Iris pigment epithelial cell (primary cell): ENCODE measurements at regions not wholly inside any gene's neighbourhood (a gene's known extent, or its start where the extent isn't known, plus 50 kb on each side); places are given as distances from the start of the nearest gene placed in this dataset.

Experiments used
- DNase-seq: peaks from one replicate; pipeline ENCODE4 v3.0.0-alpha.2; 2011; ENCODE audit warnings: low read depth

DNA sequence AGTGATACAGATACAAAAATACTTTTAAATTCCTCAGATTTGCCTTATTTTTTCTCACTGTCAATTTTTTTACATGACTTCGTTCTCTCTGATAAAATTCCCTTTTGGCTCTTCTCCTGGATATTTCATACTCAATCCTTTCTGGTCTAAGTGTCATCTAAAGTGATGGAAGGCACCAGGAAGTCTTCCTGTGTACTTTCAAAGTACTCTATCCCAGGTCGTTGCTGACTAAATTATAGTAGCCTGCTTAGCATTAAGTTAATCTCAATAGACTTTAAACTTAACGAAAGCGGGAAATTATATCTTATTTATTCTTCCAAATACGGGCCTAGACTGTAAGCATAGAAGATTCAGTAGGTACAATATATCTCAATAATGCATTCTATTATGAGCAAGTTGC, 67.8 kb downstream of the CASP12 start:
- DNase-seq, result no peak

DNA sequence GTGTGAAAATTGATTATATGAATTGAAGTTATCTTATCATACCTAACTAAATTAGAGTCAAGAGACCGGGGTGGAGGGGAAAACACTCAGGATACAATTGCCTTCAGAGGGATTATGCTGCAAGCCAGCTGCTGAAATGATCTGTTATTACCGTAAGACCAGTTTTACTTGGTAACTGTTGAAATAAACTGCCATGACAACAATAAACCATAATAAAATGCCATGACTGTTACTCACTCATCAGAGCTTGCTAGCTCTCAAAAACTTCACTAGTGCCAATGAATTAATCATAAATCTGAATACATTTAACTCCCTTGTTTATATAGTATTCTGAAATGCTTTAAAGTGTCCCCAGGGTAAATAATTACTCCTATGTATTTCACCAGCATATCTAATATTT, 68.2 kb downstream of the CASP12 start:
- peak; percentile 88 for DNase-seq

DNA sequence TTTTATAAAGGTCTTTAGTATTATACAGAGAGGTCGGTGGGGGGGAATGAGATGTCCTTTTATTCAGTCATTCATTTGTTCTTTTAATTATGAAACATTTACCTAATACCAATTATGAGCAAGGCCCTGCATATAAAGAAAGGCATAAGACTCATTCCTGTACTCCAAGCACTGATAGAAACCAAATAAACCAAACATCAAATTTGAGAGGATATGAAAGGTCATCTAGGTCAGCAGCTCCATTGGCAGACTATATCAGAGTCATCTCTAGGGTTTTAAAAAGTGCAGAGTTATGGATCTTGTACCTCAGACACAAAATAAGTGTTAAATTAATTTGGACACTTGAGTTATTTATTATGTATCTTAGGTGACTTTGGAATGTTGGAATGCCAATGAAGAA, 71.5 kb downstream of the CASP12 start:
- no peak for DNase-seq

DNA sequence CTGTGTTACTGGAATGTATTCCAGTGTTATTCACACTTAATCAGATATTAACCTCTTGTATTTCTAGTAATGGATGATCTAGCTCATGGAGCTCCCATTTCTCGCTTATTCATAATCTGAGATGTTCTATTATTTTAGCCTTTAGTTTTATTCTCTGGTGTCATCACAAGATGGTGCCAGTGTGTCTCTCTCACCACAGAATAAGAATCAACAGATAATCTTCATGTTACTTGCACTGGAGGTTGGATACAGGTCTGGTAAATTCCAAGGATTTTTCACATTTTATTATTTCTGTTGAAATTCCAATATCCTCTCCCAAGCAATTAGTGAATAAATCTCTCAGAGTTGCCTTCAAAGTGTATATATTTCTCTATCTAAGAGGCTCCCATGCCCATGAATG, 74.6 kb downstream of the CASP12 start:
- DNase-seq, result no peak

DNA sequence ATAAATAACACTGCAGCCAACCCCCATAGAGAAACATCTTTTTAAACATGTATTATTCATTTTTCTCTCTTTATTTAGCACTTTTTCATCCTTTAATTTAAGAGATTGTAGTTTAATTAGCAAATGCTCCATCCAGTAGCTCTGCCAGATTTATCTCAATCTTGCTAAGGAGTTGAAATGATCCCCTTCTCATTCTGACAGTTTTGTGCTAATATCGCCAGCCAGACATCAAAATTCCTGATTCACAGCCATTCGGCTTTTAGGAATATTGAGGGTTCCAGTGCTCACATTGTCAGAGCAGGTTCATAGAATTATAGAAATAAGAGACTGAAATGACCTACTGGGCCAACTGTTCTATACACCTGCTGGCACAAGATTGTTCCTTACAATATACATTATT, 77.8 kb downstream of the CASP12 start:
- no peak for DNase-seq

DNA sequence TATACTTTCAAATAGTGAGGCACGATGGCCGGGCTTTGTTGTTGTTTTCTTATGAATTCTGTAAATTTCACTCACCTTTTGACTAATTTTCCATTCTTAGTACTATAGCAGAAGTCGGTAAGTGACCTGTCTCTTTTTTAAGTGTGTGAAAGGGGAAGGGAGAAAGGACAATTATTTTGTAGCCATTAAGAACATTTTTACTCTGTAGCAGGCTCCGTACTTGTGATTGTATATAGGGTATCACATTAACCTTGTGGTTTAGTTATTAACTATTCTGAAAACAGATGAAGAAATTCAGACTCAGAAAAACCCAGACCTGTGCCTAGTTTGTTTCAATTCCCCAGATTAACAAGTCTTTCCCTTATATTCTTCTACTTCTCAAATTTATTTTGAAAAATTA, 78.7 kb downstream of the CASP12 start:
- DNase-seq, result no peak

DNA sequence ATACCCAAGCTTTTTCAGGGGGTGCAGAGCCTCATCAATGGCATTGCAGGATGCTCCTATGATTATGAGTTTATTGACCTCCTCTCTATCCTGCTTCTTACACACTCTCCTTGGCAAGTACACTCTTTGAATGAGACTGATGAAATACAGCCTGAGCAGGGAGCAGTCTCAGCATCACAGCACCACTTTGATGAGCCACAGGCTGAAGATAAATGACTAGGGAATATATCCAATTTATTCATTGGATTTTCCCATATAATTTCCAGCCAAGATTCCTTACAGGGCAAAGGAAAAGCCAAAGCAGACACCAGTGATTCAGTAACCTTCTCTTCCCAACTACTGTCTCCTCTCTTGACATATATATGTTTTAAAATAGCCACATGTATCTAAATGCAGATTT, 79.2 kb downstream of the CASP12 start:
- no peak for DNase-seq

DNA sequence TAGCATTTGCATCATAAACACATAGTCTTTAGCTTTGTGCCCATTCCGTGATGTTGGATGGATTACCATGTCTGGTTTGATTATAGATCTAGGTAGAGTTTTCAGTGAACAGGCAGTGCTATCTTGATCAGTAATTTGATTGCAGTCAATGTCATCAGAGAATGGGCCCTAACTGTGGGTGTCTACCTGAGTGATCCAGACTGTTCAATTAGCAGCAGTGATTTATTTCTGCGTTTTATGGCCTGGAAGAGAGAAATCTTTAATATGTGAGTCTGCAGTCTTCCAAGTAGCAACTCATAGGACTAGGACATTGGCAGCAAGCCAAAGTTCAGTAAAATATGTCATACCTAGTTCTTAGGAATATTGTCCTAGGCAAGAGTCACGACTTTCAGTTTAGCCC, 80.3 kb downstream of the CASP12 start:
- no peak for DNase-seq

DNA sequence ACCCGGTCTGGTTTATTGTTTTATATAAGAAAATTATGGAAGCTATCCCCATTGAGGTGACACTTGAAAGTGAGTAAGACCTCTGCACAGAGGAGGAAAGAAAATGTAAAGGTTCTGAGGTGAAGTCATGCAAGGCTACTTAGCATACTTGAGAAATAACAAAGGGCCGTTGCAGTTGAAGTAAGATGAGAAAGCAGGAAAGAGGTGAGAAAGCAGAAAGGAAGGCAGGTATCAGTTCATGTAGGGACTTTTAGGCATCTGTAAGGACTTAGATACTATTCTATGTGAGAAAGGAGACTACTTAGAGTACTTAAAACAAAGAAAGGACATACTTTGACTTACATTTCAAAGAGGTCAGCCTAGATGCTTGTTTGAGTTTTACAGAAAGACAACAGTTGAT, 84.7 kb downstream of the CASP12 start:
- no peak for DNase-seq

DNA sequence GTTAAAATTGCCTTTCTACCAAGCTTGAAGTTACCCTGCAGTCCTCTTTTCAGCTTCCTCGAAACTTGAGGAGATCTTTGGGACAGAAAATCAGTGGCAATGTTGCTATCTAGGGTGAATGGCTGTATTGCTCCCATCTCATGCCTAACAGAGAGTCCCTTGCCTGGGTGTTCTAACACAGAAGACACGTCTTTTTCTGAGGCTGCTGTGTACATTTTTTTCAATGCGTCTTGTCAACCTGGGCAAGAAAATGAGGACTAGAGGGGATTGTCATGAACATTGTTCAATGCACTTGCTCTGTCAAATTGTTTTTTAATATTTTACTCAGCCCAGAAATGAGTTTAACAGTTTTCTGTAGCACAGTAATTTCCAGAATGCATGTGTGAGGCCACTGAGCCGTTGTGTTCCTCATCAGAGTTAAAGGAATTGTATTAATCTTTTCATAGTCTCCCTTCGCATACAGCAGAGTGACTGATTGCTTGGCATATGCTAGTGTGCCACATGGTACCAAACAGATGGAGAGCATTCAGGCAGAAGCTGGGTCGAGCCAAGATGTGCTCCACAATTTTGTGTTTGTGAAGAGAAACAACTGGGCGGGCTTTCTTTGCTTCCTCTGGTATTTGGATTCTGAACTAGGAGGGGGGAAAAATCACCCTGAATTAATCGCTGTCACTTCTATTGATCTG, 86.0 kb downstream of the CASP12 start:
- DNase-seq, result no peak

DNA sequence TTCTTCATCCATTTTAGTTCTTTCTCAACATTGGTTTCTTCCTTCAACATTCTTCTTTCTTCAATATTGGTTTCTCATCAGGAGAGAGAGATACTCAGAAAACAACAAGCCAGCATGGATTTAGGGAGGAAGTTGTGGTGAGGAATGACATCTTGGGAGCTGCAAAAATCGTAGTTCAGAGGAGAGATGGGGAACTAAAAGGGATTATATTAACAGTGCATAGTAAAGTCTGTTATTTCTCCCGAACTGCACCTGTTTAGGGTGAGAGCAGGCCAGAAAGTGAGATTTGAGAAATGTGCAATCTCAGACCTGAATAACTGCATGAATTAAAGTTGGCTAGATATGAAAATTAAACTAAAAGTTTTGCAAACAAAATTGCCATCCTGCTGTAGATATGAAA, 94.5 kb downstream of the CASP12 start:
- DNase-seq, result no peak

DNA sequence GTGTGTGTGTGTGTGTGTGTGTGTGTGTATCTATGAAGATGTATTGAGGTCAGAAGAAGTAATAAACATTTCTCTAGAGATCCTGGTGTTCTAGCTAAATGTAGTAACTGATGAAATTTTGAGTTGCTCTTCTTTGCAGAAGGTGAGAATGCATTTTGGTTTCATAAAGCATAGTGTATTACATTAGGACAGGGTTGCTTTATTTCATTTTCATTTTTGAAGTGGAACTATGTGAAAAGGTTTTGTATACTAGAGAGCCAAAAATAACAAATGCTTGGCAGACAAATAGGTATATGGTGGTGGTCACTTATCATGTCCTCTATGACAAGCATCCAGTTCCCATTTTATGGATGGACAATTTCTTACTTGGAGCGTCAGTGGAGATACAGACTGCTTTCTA, 99.0 kb downstream of the CASP12 start:
- DNase-seq, result no peak

DNA sequence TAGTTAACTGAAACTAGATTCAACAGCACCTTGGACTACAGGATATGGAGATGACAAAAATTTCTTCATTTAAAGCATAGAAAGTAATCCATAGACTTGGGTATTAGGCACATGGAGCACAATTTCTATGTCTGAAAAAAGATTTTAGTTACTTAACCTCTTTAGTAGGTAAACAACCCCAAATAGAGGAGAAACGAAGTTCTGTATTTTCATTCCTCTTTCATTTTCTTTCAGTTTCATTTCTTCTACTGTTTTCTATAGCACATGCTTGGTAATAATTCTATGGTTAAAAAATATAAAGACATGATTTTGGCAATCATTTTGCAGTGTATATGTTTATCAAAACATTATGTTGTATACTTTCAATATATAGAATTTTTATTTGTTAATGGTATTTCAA, 99.5 kb downstream of the CASP12 start:
- no peak for DNase-seq

DNA sequence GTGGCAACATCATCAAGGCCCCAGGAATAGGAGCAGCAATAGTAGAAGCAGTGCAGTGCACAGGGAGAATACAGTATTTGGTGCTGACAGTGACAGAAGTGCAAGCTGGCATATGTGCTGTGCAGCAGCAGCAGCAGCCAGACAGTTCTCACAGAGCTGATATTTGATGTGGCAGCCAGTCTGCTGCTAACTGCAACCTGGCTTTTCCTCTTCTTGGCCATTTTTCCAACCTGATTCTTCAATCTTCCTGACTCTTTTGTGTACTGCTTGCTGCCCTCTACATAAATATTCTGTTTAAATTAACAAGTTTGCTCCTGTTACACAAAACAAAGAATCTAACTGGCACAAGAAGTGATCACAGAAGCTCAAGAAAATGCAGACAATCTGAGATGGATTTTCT, 102.0 kb downstream of the CASP12 start:
- no peak for DNase-seq

DNA sequence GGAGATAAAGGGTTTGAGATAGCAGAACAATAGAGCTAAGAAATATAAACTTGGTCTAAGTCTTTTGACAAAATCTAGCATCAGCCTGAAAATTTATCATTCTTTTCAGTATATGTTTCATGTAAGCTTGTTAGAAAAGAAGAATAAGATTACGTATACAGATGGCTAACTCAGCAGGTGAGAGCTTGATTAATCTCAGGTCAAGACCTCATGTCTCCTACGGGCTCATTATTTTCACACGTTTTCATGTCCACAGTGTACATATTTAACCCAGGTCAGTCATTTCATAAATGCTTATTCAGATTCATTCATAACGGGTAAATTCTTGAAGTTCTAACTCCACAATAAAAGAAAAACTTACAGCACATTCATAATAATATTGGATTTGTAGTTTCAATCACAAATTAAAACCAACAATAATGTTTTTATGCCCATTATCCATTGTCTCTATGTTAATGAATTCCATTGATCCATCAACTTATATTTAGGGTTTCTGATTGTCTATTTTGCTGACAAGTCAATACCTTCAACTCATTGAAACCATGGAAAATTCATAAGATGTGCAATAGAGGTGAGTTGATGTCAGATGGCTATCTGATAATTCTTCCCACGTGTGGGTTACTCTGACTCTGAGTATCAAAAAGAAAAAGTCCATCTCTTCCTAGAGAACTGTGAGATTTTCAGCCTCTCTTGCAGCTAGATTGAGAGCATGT, 102.6 kb downstream of the CASP12 start:
- no peak for DNase-seq

DNA sequence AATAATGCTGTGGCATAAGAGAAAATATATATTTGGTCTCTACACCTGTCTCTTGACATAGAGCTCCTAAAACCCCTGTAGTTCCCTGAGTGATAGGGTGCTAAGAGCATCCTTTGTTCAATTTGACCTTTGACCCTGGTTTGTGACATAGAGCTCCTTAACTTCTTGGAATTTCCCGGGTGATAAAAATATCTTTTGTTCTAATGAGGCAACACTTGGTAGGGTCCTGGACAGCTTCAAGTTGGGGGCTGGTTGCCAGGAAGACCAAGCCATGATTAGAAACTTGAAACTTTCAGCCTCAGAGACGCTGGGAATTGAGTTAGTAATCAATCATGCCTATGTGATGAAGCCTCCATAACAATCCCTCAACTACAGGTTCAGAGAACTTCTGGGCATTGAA, 105.4 kb downstream of the CASP12 start:
- DNase-seq, result no peak

DNA sequence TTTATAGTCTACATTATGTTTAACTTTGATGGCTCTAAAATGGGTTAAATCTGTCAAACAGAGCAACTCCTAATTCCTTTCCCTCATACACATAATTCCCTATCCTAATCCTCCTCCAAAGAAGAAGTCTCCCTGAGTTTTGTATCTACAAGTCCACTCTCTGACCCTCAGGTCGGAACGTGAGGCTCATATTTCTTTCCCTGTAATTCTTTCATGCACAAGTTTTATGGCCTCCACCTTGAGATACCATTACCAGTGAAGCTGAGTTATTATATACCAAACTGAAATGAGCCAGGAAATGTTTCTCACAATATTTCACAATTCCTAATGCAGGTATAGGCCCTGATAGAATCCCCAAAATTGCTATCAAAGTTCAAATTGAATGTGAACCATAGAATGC, 106.4 kb downstream of the CASP12 start:
- DNase-seq, result no peak

DNA sequence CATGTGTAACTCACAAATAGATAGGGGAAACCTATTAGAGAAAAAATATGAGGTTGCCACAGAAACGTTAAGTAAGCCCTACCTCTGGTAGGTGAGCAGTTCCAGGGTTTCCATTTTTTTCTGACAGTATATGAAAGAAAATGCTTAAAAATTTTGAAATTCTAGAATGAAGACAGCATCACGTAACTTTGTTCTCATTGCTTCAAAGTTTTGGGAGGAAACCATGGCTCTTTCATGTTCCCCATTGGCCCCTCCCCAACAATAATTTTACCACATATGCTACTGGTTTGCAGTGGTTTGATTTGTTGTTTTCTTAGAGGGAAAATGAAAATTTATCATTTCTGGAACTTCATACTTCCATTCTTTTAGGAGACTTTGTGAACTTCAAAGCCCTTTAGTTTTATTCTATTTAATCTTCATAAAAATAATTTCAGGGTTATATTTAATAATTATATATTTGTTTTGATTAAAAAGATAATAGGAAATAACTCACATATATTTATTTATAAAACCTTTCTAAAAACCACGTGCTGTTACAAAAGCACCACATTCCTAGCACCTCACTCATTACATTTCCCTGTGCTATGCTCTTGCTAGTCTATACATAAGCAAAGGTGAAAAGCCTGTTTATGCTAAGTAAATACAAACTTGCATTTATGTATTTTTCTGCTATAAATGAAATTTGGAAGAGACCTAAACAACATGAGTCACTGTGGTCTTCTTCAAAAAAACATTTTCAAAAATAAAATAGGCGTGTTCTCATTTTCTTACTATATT, 113.4 kb downstream of the CASP12 start:
- peak; percentile 54 for DNase-seq

DNA sequence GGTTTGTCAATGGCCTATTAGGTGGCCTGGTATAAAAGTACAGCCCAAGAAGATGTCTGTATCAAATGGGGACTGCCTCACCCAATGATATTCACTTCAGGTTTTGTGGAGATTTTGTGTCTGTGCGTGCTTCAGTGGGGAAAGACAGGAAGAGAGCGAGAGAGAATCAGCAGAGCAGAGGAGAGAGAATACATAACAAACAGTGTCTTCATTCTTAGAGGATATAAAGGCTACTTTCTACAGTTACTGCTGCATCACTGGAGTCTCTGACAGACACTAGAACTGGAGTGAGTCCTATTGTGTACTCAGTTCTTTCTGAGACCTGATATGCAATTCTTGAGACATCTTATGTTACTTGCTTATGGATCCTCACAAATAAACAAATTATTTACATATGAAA, 115.0 kb downstream of the CASP12 start:
- DNase-seq, result no peak

DNA sequence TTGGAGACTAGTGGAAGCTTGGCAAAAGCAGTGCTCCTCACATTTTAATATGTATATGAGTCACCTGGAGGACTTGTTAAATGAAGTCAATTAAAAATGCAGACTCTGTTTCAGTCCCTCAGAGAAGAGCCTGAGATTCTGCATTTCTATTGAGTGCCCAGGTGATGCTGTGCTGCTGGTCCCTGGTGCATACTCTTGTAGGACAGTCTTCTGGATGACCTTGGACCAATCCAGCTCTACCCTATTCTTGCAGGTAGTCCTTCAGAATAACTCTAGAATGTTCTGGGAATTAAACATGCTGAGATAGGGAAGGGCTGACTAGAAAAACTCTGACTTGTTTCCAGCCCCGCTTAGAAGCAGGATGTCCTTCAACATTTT, 115.9 kb downstream of the CASP12 start:
- DNase-seq, result no peak

DNA sequence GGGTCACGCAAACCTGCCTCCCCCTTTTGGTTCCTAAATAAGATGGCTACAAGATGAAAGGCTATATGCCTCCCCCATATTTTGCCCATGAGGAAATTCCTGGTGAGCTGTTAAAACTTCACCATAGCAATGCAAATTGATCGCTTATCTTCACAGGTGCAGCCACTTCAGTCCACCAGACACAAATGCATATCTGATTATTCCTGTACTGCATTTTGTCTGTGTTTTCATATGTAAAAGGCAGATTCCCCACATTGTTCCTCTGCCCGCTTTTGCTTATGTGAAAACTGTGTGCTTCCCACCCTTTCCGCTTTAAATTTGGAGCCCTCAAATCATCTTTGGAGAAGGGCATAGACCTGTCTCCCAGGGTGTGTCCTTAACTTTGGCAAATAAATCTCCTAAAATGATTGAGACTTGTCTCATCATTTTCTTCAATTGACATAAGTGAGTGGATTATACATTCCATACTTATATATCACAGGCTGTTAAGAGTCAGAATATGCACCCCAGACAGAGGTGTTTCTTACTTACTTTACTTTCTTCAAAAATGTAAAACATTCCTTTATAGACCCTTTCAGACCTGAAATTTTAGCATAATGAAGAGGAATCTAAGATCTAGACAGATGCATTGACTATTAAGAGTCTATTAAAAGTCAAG, 116.4 kb downstream of the CASP12 start:
- no peak for DNase-seq

DNA sequence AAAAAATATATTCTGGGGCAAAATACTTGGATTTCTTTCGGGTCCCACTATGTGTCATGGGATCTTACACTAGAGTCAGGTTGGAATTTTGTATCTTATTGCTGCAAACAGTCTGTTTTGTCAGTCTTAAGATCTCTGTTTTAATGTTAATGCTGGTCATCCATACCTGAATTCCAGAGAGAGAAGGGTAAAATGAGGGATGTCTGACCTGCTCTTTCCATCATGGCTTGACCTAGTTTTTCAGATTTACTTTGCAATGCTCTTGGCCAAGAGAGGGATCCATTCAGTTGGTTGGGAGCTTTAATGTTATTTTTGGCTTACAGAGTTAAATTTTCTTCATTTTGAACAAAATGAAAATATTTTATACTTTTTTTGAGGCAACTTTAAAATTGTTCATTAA, 117.2 kb downstream of the CASP12 start:
- DNase-seq, result no peak
